Tibial nerve (tissue), 4 donors: ENCODE measurements at regions not wholly inside any gene's neighbourhood (a gene's known extent, or its start where the extent isn't known, plus 50 kb on each side); places are given as distances from the start of the nearest gene placed in this dataset.

Source experiments
- DNase-seq, 2 donors: peaks; one replicate each; pipeline ENCODE4 v3.0.0-alpha.2; 2019; ENCODE audit warnings: low spot score in 2 of 2
- H3K27ac ChIP-seq, 4 donors: fragments of 200-600 bp; sonication (generic) in 3 of 4; one replicate each; pipeline ENCODE4 v1.5.1; 2017 to 2019; ENCODE audit warnings: mild to moderate bottlenecking in 1 of 4
- H3K27me3 ChIP-seq, 2 donors: fragments of 200-600 bp; sonication (generic) in 1 of 2; one replicate each; pipeline versions ENCODE4 v1.5.1 to v1.6.0; 2017 to 2019
- H3K36me3 ChIP-seq, 3 donors: fragments of 200-600 bp; sonication (generic); one replicate each; pipeline ENCODE4 v1.5.1; 2018 to 2019
- H3K4me1 ChIP-seq, 4 donors: fragments of 200-600 bp; sonication (generic) in 3 of 4; one replicate each; pipeline ENCODE4 v1.5.1; 2017 to 2019
- H3K4me3 ChIP-seq, 4 donors: fragments of 200-600 bp; sonication (generic) in 3 of 4; one replicate each; pipeline ENCODE4 v1.5.1; 2017 to 2019; ENCODE audit warnings: mild to moderate bottlenecking in 1 of 4, moderate library complexity in 1 of 4
- H3K9me3 ChIP-seq, 4 donors: fragments of 200-600 bp; sonication (generic) in 3 of 4; one replicate each; pipeline ENCODE4 v1.5.1; 2017 to 2019
- CTCF ChIP-seq, 5 experiments: fragments of 200-600 bp in 3 of 5; fragments of 450-650 bp in 2 of 5; sonication (generic) in 3 of 5; IDR thresholded peaks; one replicate each; pipeline ENCODE4 v1.5.1; 2016 to 2019; ENCODE audit warnings: antibody characterized with exemption in 5 of 5, mild to moderate bottlenecking in 3 of 5, moderate library complexity in 2 of 5
- EP300 ChIP-seq, 2 donors: sonication (generic); formaldehyde crosslinking; IDR thresholded peaks; one replicate each; pipeline ENCODE4 v1.6.1; 2017; ENCODE audit warnings: antibody characterized with exemption in 2 of 2, mild to moderate bottlenecking in 1 of 2
- POLR2A ChIP-seq, 2 donors: fragments of 450-650 bp; IDR thresholded peaks; one replicate each; pipeline ENCODE4 v1.6.1; 2017; ENCODE audit warnings: antibody characterized with exemption in 2 of 2, mild to moderate bottlenecking in 2 of 2, moderate library complexity in 2 of 2
- WGBS, 2 donors: methylation state at CpG; one replicate each; pipeline ENCODE4 v1.1.5; 2018; 5-methylcytosine and 5-hydroxymethylcytosine counted together

GRCh38 chr15:53454535-53454842 is 305.0 kb downstream of the WDR72 start:
- 75 to 94% methylated on average over 5 of the region's 5 CpGs for WGBS, 2 donors

GRCh38 chr15:53453253-53454105 is 306.0 kb downstream of the WDR72 start:
- TF ChIP-seq CTCF (IDR thresholded peaks at IDR 0.05) (no peak), EP300 (IDR thresholded peaks at IDR 0.05) (no peak), POLR2A (IDR thresholded peaks at IDR 0.05) (no peak)
- WGBS, 2 donors = 79 to 90% methylated on average over 2 of the region's 2 CpGs

More at GRCh38 chr15:53454535-53454842, 305.0 kb downstream of the WDR72 start:
- Histone ChIP-seq H3K9me3 (no peaks in the 10 kb centered on the region), H3K36me3 (no peaks in the 10 kb centered on the region), H3K27me3 (no peaks in the 10 kb centered on the region), H3K4me1 (no peaks in the 10 kb centered on the region), H3K27ac (no peak overlapping the region), H3K4me3 (no peak overlapping the region)
- no peak for DNase-seq
- TF ChIP-seq EP300 (IDR thresholded peaks at IDR 0.05) (no peak), POLR2A (IDR thresholded peaks at IDR 0.05) (no peak), CTCF (IDR thresholded peaks at IDR 0.05) (no peak)

GRCh38 chr15:53448232-53449015 is 311.0 kb downstream of the WDR72 start:
- Histone ChIP-seq H3K4me1 (peaks cover 0 to 12% (median 0%) of the 10 kb centered on the region in 4 donors), H3K27ac (peak overlapping the region in 1 of 4 donors; percentile 61), H3K4me3 (peak overlapping the region in 1 of 4 donors; percentile 0), H3K27me3 (no peaks in the 10 kb centered on the region), H3K9me3 (no peaks in the 10 kb centered on the region), H3K36me3 (no peaks in the 10 kb centered on the region)
- TF ChIP-seq POLR2A (IDR thresholded peaks at IDR 0.05) (no peak), CTCF (IDR thresholded peaks at IDR 0.05) (no peak)
- WGBS, 2 donors = 7 to 11% methylated on average over 7 of the region's 7 CpGs
- no peak for DNase-seq

More at GRCh38 chr15:53453253-53454105, 306.0 kb downstream of the WDR72 start:
- no peak for DNase-seq
- Histone ChIP-seq H3K4me3 (no peak overlapping the region), H3K27ac (no peak overlapping the region), H3K27me3 (no peaks in the 10 kb centered on the region), H3K36me3 (no peaks in the 10 kb centered on the region), H3K9me3 (no peaks in the 10 kb centered on the region), H3K4me1 (peaks cover 0 to 7% (median 0%) of the 10 kb centered on the region in 4 donors)

- Histone ChIP-seq H3K4me1 (peaks cover 0 to 12% (median 0%) of the 10 kb centered on the region in 4 donors), H3K27me3 (no peaks in the 10 kb centered on the region), H3K9me3 (no peaks in the 10 kb centered on the region), H3K27ac (no peak overlapping the region), H3K36me3 (no peaks in the 10 kb centered on the region), H3K4me3 (no peak overlapping the region)
- 38 to 57% methylated on average over 1 of the region's 1 CpG for WGBS, 2 donors
- TF ChIP-seq POLR2A (IDR thresholded peaks at IDR 0.05) (no peak), CTCF (IDR thresholded peaks at IDR 0.05) (no peak), EP300 (IDR thresholded peaks at IDR 0.05) (no peak)
- DNase-seq = no peak
Measured at GRCh38 chr15:53447742-53448141, 311.7 kb downstream of the WDR72 start.

- DNase-seq = no peak
- H3K9me3 ChIP-seq = no peaks in the 10 kb centered on the region
- no peaks in the 10 kb centered on the region for H3K36me3 ChIP-seq
- H3K27ac ChIP-seq = no peak overlapping the region
- TF ChIP-seq CTCF (IDR thresholded peaks at IDR 0.05) (no peak), EP300 (IDR thresholded peaks at IDR 0.05) (no peak), POLR2A (IDR thresholded peaks at IDR 0.05) (no peak)
- WGBS, 2 donors = 52 to 53% methylated on average over 2 of the region's 2 CpGs
- no peak overlapping the region for H3K4me3 ChIP-seq
- H3K4me1 ChIP-seq = peaks cover 0 to 12% (median 0%) of the 10 kb centered on the region in 4 donors
- H3K27me3 ChIP-seq = no peaks in the 10 kb centered on the region
Measured at GRCh38 chr15:53447053-53447574, 312.3 kb downstream of the WDR72 start.
